NCI-H748 treated with DMSO at 0.1 percent for 48 hours (cell line): ENCODE measurements at regions not wholly inside any gene's neighbourhood (a gene's known extent, or its start where the extent isn't known, plus 50 kb on each side); places are given as distances from the start of the nearest gene placed in this dataset.

Source experiments
- DNase-seq: peaks from one replicate; lab custom pipeline; 2025; lab: John Stamatoyannopoulos, UW

GRCh38 chr12:30507576-30507975, 188.1 kb downstream of the IPO8 start:
- no peak for DNase-seq

GRCh38 chr12:30506411-30506810, 189.3 kb downstream of the IPO8 start:
- no peak for DNase-seq

- DNase-seq, result no peak
These were observed 194.0 kb downstream of the IPO8 start for GRCh38 chr12:30501718-30502117.

GRCh38 chr12:30500532-30500931, 195.1 kb downstream of the IPO8 start:
- DNase-seq, result no peak

GRCh38 chr12:30485230-30485890, 210.3 kb downstream of the IPO8 start:
- no peak for DNase-seq

GRCh38 chr12:30484658-30485057, 211.0 kb downstream of the IPO8 start:
- no peak for DNase-seq

- no peak for DNase-seq
These were observed 213.0 kb downstream of the IPO8 start for GRCh38 chr12:30482650-30483049.

GRCh38 chr12:30473274-30473673, 222.4 kb downstream of the IPO8 start:
- DNase-seq, result no peak

- DNase-seq, result no peak
These were observed 229.5 kb downstream of the IPO8 start for GRCh38 chr12:30466093-30466585.

- no peak for DNase-seq
These were observed 232.0 kb downstream of the IPO8 start for GRCh38 chr12:30463636-30464035.

GRCh38 chr12:30462249-30462648, 233.4 kb downstream of the IPO8 start:
- no peak for DNase-seq

GRCh38 chr12:30461026-30461615, 234.5 kb downstream of the IPO8 start:
- no peak for DNase-seq

GRCh38 chr12:30458453-30458852, 237.2 kb downstream of the IPO8 start:
- DNase-seq, result no peak

GRCh38 chr12:30457621-30458289, 237.9 kb downstream of the IPO8 start:
- peak; percentile 15 for DNase-seq

- DNase-seq, result peak; percentile 5
These were observed 244.8 kb downstream of the IPO8 start for GRCh38 chr12:30450872-30451271.

GRCh38 chr12:30450226-30450625, 245.4 kb downstream of the IPO8 start:
- DNase-seq, result no peak

GRCh38 chr12:30448038-30448437, 247.6 kb downstream of the IPO8 start:
- DNase-seq, result no peak

GRCh38 chr12:30447061-30447750, 248.5 kb downstream of the IPO8 start:
- no peak for DNase-seq

- no peak for DNase-seq
These were observed 253.2 kb downstream of the IPO8 start for GRCh38 chr12:30442461-30442860.

- DNase-seq, result no peak
These were observed 254.7 kb downstream of the IPO8 start for GRCh38 chr12:30440826-30441602.

- DNase-seq, result no peak
These were observed 256.5 kb downstream of the IPO8 start for GRCh38 chr12:30439201-30439600.

GRCh38 chr12:30438601-30439041, 257.0 kb downstream of the IPO8 start:
- no peak for DNase-seq
